ENCODE measurements at regions not wholly inside any gene's neighbourhood (a gene's known extent, or its start where the extent isn't known, plus 50 kb on each side); places are given as distances from the start of the nearest gene placed in this dataset.

- TF ChIP-seq, protein P1, sequence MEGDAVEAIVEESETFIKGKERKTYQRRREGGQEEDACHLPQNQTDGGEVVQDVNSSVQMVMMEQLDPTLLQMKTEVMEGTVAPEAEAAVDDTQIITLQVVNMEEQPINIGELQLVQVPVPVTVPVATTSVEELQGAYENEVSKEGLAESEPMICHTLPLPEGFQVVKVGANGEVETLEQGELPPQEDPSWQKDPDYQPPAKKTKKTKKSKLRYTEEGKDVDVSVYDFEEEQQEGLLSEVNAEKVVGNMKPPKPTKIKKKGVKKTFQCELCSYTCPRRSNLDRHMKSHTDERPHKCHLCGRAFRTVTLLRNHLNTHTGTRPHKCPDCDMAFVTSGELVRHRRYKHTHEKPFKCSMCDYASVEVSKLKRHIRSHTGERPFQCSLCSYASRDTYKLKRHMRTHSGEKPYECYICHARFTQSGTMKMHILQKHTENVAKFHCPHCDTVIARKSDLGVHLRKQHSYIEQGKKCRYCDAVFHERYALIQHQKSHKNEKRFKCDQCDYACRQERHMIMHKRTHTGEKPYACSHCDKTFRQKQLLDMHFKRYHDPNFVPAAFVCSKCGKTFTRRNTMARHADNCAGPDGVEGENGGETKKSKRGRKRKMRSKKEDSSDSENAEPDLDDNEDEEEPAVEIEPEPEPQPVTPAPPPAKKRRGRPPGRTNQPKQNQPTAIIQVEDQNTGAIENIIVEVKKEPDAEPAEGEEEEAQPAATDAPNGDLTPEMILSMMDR (IDR thresholded peaks at IDR 0.05): no peak
- TF ChIP-seq POLR2A (IDR thresholded peaks at IDR 0.05): no peak
Measured at GRCh38 chr1:119288751-119289150, 79.8 kb upstream of the HAO2 start.
